ENCODE measurements at regions not wholly inside any gene's neighbourhood (a gene's known extent, or its start where the extent isn't known, plus 50 kb on each side); places are given as distances from the start of the nearest gene placed in this dataset.
"Not testable (repeated sequence)": the region's sequence is repeated elsewhere in the genome, so short reads cannot be mapped to it uniquely, and the experiment has no call there.

DNA sequence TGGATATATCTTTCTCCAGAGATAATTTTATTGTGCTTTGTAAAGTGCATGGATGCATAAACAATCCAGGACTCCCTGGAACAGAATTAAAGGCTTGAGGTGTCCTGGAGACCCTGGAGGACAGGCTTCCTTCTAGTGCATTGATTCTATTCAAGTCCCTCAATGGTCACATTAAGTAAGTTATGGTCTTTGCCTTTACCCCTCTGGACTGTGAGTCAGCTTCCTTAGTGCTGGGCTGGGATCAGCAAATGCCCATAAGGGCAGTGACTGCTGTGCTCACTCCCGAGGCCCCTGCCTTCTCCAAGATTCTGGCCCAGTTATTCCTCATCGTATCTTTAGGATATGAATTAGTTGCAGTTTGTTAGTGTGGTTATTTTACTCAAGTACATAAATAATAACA lies 178.7 kb upstream of the PRSS58 start:
- no peak overlapping the region for H3K4me3 ChIP-seq (ENCODE audit: low read depth, low read length)
- no peak for TF ChIP-seq CTCF (IDR thresholded peaks at IDR 0.05; ENCODE audit: control insufficient read depth, extremely low read depth, insufficient read depth)
- DNase-seq (ENCODE audit: low read depth): no peak

DNA sequence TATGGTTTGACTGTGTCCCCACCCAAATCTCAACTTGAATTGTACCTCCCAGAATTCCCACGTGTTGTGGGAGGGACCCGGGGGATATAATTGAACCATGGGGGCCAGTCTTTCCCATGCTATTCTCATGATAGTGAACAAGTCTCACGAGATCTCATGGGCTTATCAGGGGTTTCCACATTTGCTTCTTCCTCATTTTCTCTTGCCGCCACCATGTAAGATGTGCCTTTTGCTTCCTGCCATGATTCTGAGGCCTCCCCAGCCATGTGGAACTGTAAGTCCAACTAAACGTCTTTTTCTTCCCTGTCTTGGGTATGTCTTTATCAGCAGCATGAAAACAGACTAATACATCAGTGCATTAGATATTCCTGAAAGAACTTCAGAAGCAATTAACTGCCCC lies 177.7 kb upstream of the PRSS58 start:
- not testable (repeated sequence) for DNase-seq (ENCODE audit: low read depth)

DNA sequence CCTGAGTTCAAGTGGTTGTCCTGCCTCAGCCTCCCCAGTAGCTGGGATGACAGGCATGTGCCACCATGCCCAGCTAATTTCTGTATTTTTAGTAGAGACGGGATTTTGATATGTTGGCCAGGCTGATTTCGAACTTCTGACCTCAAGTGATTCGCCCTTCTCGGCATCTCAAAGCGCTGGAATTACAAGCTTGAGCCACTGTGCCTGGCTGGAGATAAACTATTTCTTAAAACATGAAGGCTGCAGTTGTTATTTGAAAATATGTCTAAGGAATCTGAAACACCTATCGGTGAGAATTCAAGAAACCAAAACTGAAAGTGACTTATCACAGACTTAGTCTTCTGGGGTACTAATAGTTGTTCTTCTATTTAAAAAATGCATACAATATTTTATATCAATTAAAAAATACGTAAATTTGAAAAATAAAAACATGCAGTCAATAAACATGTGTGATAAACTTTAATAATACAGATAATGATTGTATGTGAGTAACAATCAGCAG lies 176.9 kb upstream of the PRSS58 start:
- DNase-seq (ENCODE audit: low read depth): no peak
- no peak for TF ChIP-seq CTCF (IDR thresholded peaks at IDR 0.05; ENCODE audit: control insufficient read depth, extremely low read depth, insufficient read depth)
- H3K4me3 ChIP-seq (ENCODE audit: low read depth, low read length): no peak overlapping the region

More for the DNA sequence above, 177.7 kb upstream of the PRSS58 start:
- not testable (repeated sequence) for H3K4me3 ChIP-seq (ENCODE audit: low read depth, low read length)

GRCh38 chr7:142434133-142434532 lies 176.3 kb upstream of the PRSS58 start:
- not testable (repeated sequence) for H3K4me3 ChIP-seq (ENCODE audit: low read depth, low read length); DNase-seq (ENCODE audit: low read depth)

DNA sequence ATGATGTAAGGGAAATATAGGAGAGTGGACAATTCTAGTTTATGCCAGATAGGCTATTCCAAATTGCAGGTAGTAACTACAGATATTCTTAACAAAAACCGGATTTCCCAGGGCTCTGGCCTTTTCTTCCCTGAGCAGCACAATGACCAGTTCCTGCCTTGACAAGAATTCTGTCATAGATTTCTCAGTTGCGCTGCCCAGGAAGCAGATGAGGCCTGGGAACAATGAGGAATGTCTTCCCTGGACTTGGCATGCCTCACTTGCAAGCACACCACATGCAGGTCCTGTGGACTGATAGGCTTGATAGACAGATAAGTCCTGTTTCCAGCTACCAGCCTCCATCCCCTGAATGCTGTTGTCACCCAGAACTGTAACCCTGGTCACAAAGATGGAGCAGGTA lies 174.5 kb upstream of the PRSS58 start:
- no peak for DNase-seq (ENCODE audit: low read depth)
- no peak for TF ChIP-seq CTCF (IDR thresholded peaks at IDR 0.05; ENCODE audit: control insufficient read depth, extremely low read depth, insufficient read depth)
- no peak overlapping the region for H3K4me3 ChIP-seq (ENCODE audit: low read depth, low read length)

DNA sequence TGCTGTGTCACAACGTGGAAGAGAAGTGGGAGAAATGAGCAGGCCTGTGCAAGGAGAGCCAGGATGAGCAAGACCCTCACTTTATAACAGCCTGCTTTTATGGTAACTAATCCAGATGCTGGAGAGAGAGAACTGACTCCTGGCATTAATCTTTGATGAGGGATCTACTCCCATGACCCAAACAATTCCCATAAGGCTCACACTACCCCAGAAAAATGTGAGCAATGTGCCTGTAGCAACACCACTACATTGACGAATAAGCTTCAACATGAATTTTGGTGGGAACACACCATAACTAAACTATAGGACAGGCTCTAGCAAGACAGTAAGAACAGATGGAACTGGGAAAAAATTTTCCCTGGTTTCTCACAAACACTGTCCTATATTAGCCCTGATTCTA lies 173.6 kb upstream of the PRSS58 start:
- no peak for TF ChIP-seq CTCF (IDR thresholded peaks at IDR 0.05; ENCODE audit: control insufficient read depth, extremely low read depth, insufficient read depth)
- H3K4me3 ChIP-seq (ENCODE audit: low read depth, low read length): no peak overlapping the region
- no peak for DNase-seq (ENCODE audit: low read depth)

- H3K4me3 ChIP-seq (ENCODE audit: low read depth, low read length): no peak overlapping the region
- DNase-seq (ENCODE audit: low read depth): no peak
- TF ChIP-seq CTCF (IDR thresholded peaks at IDR 0.05; ENCODE audit: control insufficient read depth, extremely low read depth, insufficient read depth): no peak
Measured at GRCh38 chr7:142428094-142428493, 170.2 kb upstream of the PRSS58 start.

GRCh38 chr7:142425281-142425680 lies 167.4 kb upstream of the PRSS58 start:
- no peak for TF ChIP-seq CTCF (IDR thresholded peaks at IDR 0.05; ENCODE audit: control insufficient read depth, extremely low read depth, insufficient read depth)
- no peak for DNase-seq (ENCODE audit: low read depth)
- H3K4me3 ChIP-seq (ENCODE audit: low read depth, low read length): no peak overlapping the region
